Body of pancreas (tissue), 4 donors: ENCODE measurements at regions not wholly inside any gene's neighbourhood (a gene's known extent, or its start where the extent isn't known, plus 50 kb on each side); places are given as distances from the start of the nearest gene placed in this dataset.

ENCODE experiments used
- CTCF ChIP-seq, 7 experiments: fragments of 450-650 bp in 4 of 7; fragments of 200-600 bp in 3 of 7; sonication (generic) in 3 of 7; IDR thresholded peaks; one replicate each; pipeline ENCODE4 v1.5.1; 2016 to 2019; ENCODE audit warnings: antibody characterized with exemption in 7 of 7
- POLR2A ChIP-seq, 3 donors: fragments of 450-650 bp; IDR thresholded peaks; one replicate each; pipeline ENCODE4 v1.6.1; 2016; ENCODE audit warnings: antibody characterized with exemption in 3 of 3, mild to moderate bottlenecking in 2 of 3

GRCh38 chr12:105616971-105617540 lies 286.6 kb downstream of the C12orf75 start:
- TF ChIP-seq POLR2A (IDR thresholded peaks at IDR 0.05) (no peak), CTCF (IDR thresholded peaks at IDR 0.05) (no peak)
